ENCODE measurements at regions not wholly inside any gene's neighbourhood (a gene's known extent, or its start where the extent isn't known, plus 50 kb on each side); places are given as distances from the start of the nearest gene placed in this dataset.
"Not testable (repeated sequence)": the region's sequence is repeated elsewhere in the genome, so short reads cannot be mapped to it uniquely, and the experiment has no call there.

GRCh38 chr13:28572871-28573270 is 77.9 kb upstream of the FLT1 start:
- no peak for TF ChIP-seq CTCF (IDR thresholded peaks at IDR 0.05; ENCODE audit: insufficient read depth, low read length, poor library complexity, severe bottlenecking)
- H3K36me3 ChIP-seq (ENCODE audit: control insufficient read depth, insufficient read depth, low read length): no peaks in the 10 kb centered on the region
- no peak for DNase-seq (ENCODE audit: extremely low read depth, insufficient read length)
- no peaks in the 10 kb centered on the region for H3K27me3 ChIP-seq (replicated peaks; ENCODE audit: control insufficient read depth, insufficient read depth, low read length)
- no peak overlapping the region for H3K4me3 ChIP-seq (replicated peaks; ENCODE audit: low read depth, low read length)

GRCh38 chr13:28570356-28570755 is 75.4 kb upstream of the FLT1 start:
- H3K4me3 ChIP-seq (replicated peaks; ENCODE audit: low read depth, low read length); H3K27me3 ChIP-seq (replicated peaks; ENCODE audit: control insufficient read depth, insufficient read depth, low read length); DNase-seq (ENCODE audit: extremely low read depth, insufficient read length); H3K36me3 ChIP-seq (ENCODE audit: control insufficient read depth, insufficient read depth, low read length): not testable (repeated sequence)

GRCh38 chr13:28569886-28570285 is 75.0 kb upstream of the FLT1 start:
- Histone ChIP-seq H3K27me3 (replicated peaks; ENCODE audit: control insufficient read depth, insufficient read depth, low read length) (no peaks in the 10 kb centered on the region), H3K36me3 (ENCODE audit: control insufficient read depth, insufficient read depth, low read length) (no peaks in the 10 kb centered on the region), H3K4me3 (replicated peaks; ENCODE audit: low read depth, low read length) (no peak overlapping the region)
- DNase-seq (ENCODE audit: extremely low read depth, insufficient read length): no peak
- no peak for TF ChIP-seq CTCF (IDR thresholded peaks at IDR 0.05; ENCODE audit: insufficient read depth, low read length, poor library complexity, severe bottlenecking)

- no peaks in the 10 kb centered on the region for H3K27me3 ChIP-seq (replicated peaks; ENCODE audit: control insufficient read depth, insufficient read depth, low read length)
- TF ChIP-seq CTCF (IDR thresholded peaks at IDR 0.05; ENCODE audit: insufficient read depth, low read length, poor library complexity, severe bottlenecking): no peak
- no peak overlapping the region for H3K4me3 ChIP-seq (replicated peaks; ENCODE audit: low read depth, low read length)
- no peaks in the 10 kb centered on the region for H3K36me3 ChIP-seq (ENCODE audit: control insufficient read depth, insufficient read depth, low read length)
- DNase-seq (ENCODE audit: extremely low read depth, insufficient read length): peak; percentile 19
Observed at GRCh38 chr13:28568286-28568685, 73.4 kb upstream of the FLT1 start.

GRCh38 chr13:28566891-28567290 is 72.0 kb upstream of the FLT1 start:
- Histone ChIP-seq H3K4me3 (replicated peaks; ENCODE audit: low read depth, low read length) (no peak overlapping the region), H3K27me3 (replicated peaks; ENCODE audit: control insufficient read depth, insufficient read depth, low read length) (no peaks in the 10 kb centered on the region), H3K36me3 (ENCODE audit: control insufficient read depth, insufficient read depth, low read length) (no peaks in the 10 kb centered on the region)
- TF ChIP-seq CTCF (IDR thresholded peaks at IDR 0.05; ENCODE audit: insufficient read depth, low read length, poor library complexity, severe bottlenecking): no peak
- DNase-seq (ENCODE audit: extremely low read depth, insufficient read length): no peak

GRCh38 chr13:28566283-28566682 is 71.4 kb upstream of the FLT1 start:
- Histone ChIP-seq H3K36me3 (ENCODE audit: control insufficient read depth, insufficient read depth, low read length) (no peaks in the 10 kb centered on the region), H3K4me3 (replicated peaks; ENCODE audit: low read depth, low read length) (no peak overlapping the region), H3K27me3 (replicated peaks; ENCODE audit: control insufficient read depth, insufficient read depth, low read length) (no peaks in the 10 kb centered on the region)
- TF ChIP-seq CTCF (IDR thresholded peaks at IDR 0.05; ENCODE audit: insufficient read depth, low read length, poor library complexity, severe bottlenecking): no peak
- no peak for DNase-seq (ENCODE audit: extremely low read depth, insufficient read length)

All from GM06990 (cell line).